OCI-LY1 (cell line): ENCODE measurements at regions not wholly inside any gene's neighbourhood (a gene's known extent, or its start where the extent isn't known, plus 50 kb on each side); places are given as distances from the start of the nearest gene placed in this dataset.

Experiments
- H2AFZ ChIP-seq: fragments of 200-600 bp; sonication (generic), shearing (Covaris generic); 2 replicates; pipeline ENCODE4 v1.6.0; 2014; ENCODE audit warnings: antibody characterized with exemption, mild to moderate bottlenecking, low read length
- H3F3A ChIP-seq: fragments of 200-600 bp; sonication (generic), shearing (Covaris generic); 2 replicates; pipeline ENCODE4 v1.6.0; 2014; ENCODE audit warnings: mild to moderate bottlenecking, antibody characterized with exemption, low read length, moderate library complexity; ENCODE audit not compliant: insufficient read depth
- H3K27ac ChIP-seq: fragments of 200-600 bp; sonication (generic); 2 replicates; pipeline ENCODE4 v1.5.1; 2014; ENCODE audit warnings: low read length, mixed run types, mild to moderate bottlenecking, low read depth; ENCODE audit not compliant: poor library complexity, severe bottlenecking
- H3K27me3 ChIP-seq: fragments of 200-600 bp; sonication (generic); 2 replicates; pipeline ENCODE4 v1.6.0; 2014; ENCODE audit warnings: antibody characterized with exemption, mild to moderate bottlenecking, low read length, moderate library complexity; ENCODE audit not compliant: insufficient read depth
- H3K36me3 ChIP-seq: fragments of 200-600 bp; sonication (generic); 2 replicates; pipeline ENCODE4 v1.6.1; 2014; ENCODE audit warnings: mild to moderate bottlenecking, antibody characterized with exemption, low read length, moderate library complexity, mixed read lengths; ENCODE audit not compliant: insufficient read depth
- H3K4me1 ChIP-seq: fragments of 200-600 bp; sonication (generic); 2 replicates; pipeline ENCODE4 v1.5.1; 2014; ENCODE audit warnings: mild to moderate bottlenecking, low read length, moderate library complexity; ENCODE audit not compliant: insufficient read depth, severe bottlenecking
- H3K4me2 ChIP-seq: fragments of 200-600 bp; sonication (generic), shearing (Covaris generic); 2 replicates; pipeline ENCODE4 v1.6.1; 2014; ENCODE audit warnings: low read length
- H3K4me3 ChIP-seq: fragments of 200-600 bp; sonication (generic); 2 replicates; pipeline ENCODE4 v1.5.1; 2014; ENCODE audit warnings: low read length, low read depth, mild to moderate bottlenecking, mixed read lengths; ENCODE audit not compliant: poor library complexity, severe bottlenecking
- H3K79me2 ChIP-seq: fragments of 200-600 bp; shearing (Covaris generic); 2 replicates; pipeline ENCODE4 v1.6.1; 2016; ENCODE audit warnings: mixed run types, low read length, mixed read lengths; ENCODE audit not compliant: insufficient read depth
- H3K9ac ChIP-seq: fragments of 200-600 bp; sonication (generic), shearing (Covaris generic); 2 replicates; pipeline ENCODE4 v1.6.1; 2014; ENCODE audit warnings: mild to moderate bottlenecking, low read length, mixed read lengths
- H3K9me2 ChIP-seq: fragments of 200-600 bp; sonication (generic), shearing (Covaris generic); 2 replicates; pipeline ENCODE4 v1.6.1; 2014; ENCODE audit warnings: low read depth, mild to moderate bottlenecking, low read length, mixed read lengths
- H3K9me3 ChIP-seq: fragments of 200-600 bp; shearing (Covaris generic); 2 replicates; pipeline ENCODE4 v1.6.1; 2014; ENCODE audit warnings: low read length, mixed read lengths
- H4K20me1 ChIP-seq: fragments of 200-600 bp; sonication (generic), shearing (Covaris generic); 2 replicates; pipeline ENCODE4 v1.6.0; 2016; ENCODE audit warnings: mild to moderate bottlenecking, low read length; ENCODE audit not compliant: insufficient read depth
- EZH2 ChIP-seq: fragments of 200-600 bp; sonication (generic), shearing (Covaris generic); IDR thresholded peaks from 2 replicates; pipeline ENCODE4 v1.8.0; 2017; ENCODE audit warnings: borderline replicate concordance, mixed run types, mild to moderate bottlenecking, antibody characterized with exemption, low read length, moderate library complexity, mixed read lengths
- TF ChIP-seq, protein P1 (sequence below): fragments of 200-600 bp; sonication (generic), shearing (Covaris generic); IDR thresholded peaks from 2 replicates; pipeline ENCODE4 v1.5.1; 2017; ENCODE audit warnings: mild to moderate bottlenecking, antibody characterized with exemption, low read length, moderate library complexity, mixed read lengths

DNA sequence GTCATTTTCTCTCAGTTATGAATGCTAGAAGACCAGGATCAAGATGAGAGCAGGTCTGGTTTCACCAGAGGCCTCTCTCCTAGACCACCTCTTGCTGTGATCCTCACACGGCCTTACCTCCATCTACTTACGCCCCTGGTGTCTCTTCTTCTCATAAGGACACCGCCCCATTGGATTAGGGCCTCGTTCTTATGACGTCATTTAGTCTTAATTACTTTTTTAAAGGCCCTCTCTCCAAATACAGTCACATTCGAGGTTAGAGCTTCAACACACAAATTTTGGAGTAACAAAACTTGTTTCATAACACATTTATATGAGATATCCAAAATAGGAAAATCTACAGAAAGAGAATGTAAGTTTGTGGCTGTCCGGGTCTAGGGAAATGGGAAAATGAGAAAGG, 391.0 kb upstream of the PITX2 start:
- no peaks in the 10 kb centered on the region for H3K4me1 ChIP-seq
- no peaks in the 10 kb centered on the region for H3F3A ChIP-seq
- H3K9me2 ChIP-seq, result no peaks in the 10 kb centered on the region
- H3K27ac ChIP-seq, result no peak overlapping the region
- H3K27me3 ChIP-seq, result no peaks in the 10 kb centered on the region
- H3K4me3 ChIP-seq, result no peak overlapping the region
- no peaks in the 10 kb centered on the region for H3K9me3 ChIP-seq
- no peaks in the 10 kb centered on the region for H3K36me3 ChIP-seq
- no peak overlapping the region for H3K9ac ChIP-seq
- no peak for TF ChIP-seq EZH2
- TF ChIP-seq, protein P1, sequence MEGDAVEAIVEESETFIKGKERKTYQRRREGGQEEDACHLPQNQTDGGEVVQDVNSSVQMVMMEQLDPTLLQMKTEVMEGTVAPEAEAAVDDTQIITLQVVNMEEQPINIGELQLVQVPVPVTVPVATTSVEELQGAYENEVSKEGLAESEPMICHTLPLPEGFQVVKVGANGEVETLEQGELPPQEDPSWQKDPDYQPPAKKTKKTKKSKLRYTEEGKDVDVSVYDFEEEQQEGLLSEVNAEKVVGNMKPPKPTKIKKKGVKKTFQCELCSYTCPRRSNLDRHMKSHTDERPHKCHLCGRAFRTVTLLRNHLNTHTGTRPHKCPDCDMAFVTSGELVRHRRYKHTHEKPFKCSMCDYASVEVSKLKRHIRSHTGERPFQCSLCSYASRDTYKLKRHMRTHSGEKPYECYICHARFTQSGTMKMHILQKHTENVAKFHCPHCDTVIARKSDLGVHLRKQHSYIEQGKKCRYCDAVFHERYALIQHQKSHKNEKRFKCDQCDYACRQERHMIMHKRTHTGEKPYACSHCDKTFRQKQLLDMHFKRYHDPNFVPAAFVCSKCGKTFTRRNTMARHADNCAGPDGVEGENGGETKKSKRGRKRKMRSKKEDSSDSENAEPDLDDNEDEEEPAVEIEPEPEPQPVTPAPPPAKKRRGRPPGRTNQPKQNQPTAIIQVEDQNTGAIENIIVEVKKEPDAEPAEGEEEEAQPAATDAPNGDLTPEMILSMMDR, result no peak
- H3K79me2 ChIP-seq, result no peaks in the 10 kb centered on the region
- no peak overlapping the region for H2AFZ ChIP-seq
- no peak overlapping the region for H3K4me2 ChIP-seq
- no peaks in the 10 kb centered on the region for H4K20me1 ChIP-seq

DNA sequence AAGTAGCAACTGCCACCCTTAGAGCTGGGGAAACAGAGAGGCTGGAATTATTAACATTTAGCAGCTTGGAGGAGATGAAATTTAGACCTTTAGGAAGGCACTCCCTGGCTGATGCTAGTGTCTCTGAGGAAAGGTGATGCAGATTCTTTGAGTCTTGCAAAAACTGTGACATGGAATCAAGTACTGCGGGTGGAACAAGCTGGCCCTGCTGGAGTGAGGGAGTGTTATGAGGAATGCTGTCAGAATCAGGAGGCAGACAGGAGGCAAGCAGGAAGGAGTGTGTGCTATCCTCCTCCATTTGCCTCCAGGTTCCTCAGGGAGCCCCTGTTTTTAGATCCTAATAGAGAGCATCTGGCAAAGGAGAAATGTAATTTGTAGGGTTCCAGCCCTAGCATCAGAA, 391.7 kb upstream of the PITX2 start:
- TF ChIP-seq, protein P1, result no peak
- no peak for TF ChIP-seq EZH2
- H3K9me3 ChIP-seq, result no peaks in the 10 kb centered on the region

DNA sequence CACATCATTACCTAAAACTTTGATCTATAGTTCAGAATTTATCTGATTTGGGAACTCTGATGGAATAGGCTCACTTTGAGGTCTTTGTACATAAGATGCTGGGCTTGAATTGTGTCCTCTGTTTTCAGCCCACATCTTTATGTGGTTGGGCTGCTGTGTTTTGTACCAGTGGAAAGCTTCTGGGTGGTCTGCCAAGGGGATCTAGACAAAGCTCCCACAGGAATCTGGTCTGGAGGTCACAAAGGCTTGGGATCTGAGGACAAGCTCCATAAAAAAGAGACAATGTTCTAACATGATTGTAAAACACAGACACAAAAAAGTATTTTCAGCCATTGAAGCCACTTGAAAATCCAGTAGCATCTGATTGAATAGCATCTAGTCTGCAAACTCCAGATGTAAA, 393.5 kb upstream of the PITX2 start:
- TF ChIP-seq, protein P1, result no peak
- TF ChIP-seq EZH2, result no peak
- no peak overlapping the region for H3K27ac ChIP-seq

More for the DNA sequence above, 391.7 kb upstream of the PITX2 start:
- no peak overlapping the region for H3K4me3 ChIP-seq
- no peak overlapping the region for H3K27ac ChIP-seq
- H3K4me2 ChIP-seq, result no peak overlapping the region
- no peaks in the 10 kb centered on the region for H3K4me1 ChIP-seq
- no peaks in the 10 kb centered on the region for H3K79me2 ChIP-seq
- H3K9ac ChIP-seq, result no peak overlapping the region
- H3K9me2 ChIP-seq, result no peaks in the 10 kb centered on the region
- H3K27me3 ChIP-seq, result no peaks in the 10 kb centered on the region
- H4K20me1 ChIP-seq, result no peaks in the 10 kb centered on the region
- H2AFZ ChIP-seq, result no peak overlapping the region
- H3K36me3 ChIP-seq, result no peaks in the 10 kb centered on the region
- H3F3A ChIP-seq, result no peaks in the 10 kb centered on the region

More for the DNA sequence above, 393.5 kb upstream of the PITX2 start:
- H3F3A ChIP-seq, result no peaks in the 10 kb centered on the region
- no peaks in the 10 kb centered on the region for H3K79me2 ChIP-seq
- no peak overlapping the region for H3K9ac ChIP-seq
- H3K9me3 ChIP-seq, result no peaks in the 10 kb centered on the region
- no peaks in the 10 kb centered on the region for H3K9me2 ChIP-seq
- no peak overlapping the region for H3K4me2 ChIP-seq
- H3K27me3 ChIP-seq, result no peaks in the 10 kb centered on the region
- no peaks in the 10 kb centered on the region for H3K4me1 ChIP-seq
- no peaks in the 10 kb centered on the region for H3K36me3 ChIP-seq
- H2AFZ ChIP-seq, result no peak overlapping the region
- no peaks in the 10 kb centered on the region for H4K20me1 ChIP-seq
- H3K4me3 ChIP-seq, result no peak overlapping the region
